ENCODE measurements at regions not wholly inside any gene's neighbourhood (a gene's known extent, or its start where the extent isn't known, plus 50 kb on each side); places are given as distances from the start of the nearest gene placed in this dataset.

GRCh38 chr16:17801068-17801467 lies 330.3 kb upstream of the XYLT1 start:
- no peak for TF ChIP-seq POLR2AphosphoS5 (IDR thresholded peaks at IDR 0.05)
- no peak for TF ChIP-seq CTCF (IDR thresholded peaks at IDR 0.05 in 8 of 11, conservative IDR thresholded peaks at IDR 0.05 in 3 of 11)
